OCI-LY7 (cell line): ENCODE measurements at regions not wholly inside any gene's neighbourhood (a gene's known extent, or its start where the extent isn't known, plus 50 kb on each side); places are given as distances from the start of the nearest gene placed in this dataset.
"Not testable (repeated sequence)": the region's sequence is repeated elsewhere in the genome, so short reads cannot be mapped to it uniquely, and the experiment has no call there.

Source experiments
- BruUV-seq: library from RNA; stranded (reverse); fragments of 400-500 nt; replicated peaks from 2 replicates; lab custom pipeline; 2021; lab: Mats Ljungman, UMichigan
- CTCF ChIA-PET: fragments of 300-600 bp; sonication (Branson Sonifier 250); formaldehyde crosslinking; loops from one replicate; lab custom pipeline; 2022; ENCODE audit warnings: antibody characterized with exemption; ENCODE audit not compliant: unreplicated experiment; lab: Charles Lee
- POLR2A ChIA-PET: fragments of 300-600 bp; sonication (Branson Sonifier 250); formaldehyde crosslinking; loops from one replicate; lab custom pipeline; 2022; ENCODE audit warnings: antibody characterized with exemption; lab: Charles Lee
- DNase-seq: peaks from one replicate; pipeline ENCODE4 v3.0.0-alpha.2; 2015; ENCODE audit warnings: low spot score
- H2AFZ ChIP-seq: fragments of 200-600 bp; sonication (generic), shearing (Covaris generic); 2 replicates; pipeline ENCODE4 v1.6.1; 2014; ENCODE audit warnings: mild to moderate bottlenecking, antibody characterized with exemption, low read length, moderate library complexity
- H3K27ac ChIP-seq: fragments of 200-600 bp; sonication (generic); 2 replicates; pipeline ENCODE4 v1.5.1; 2014; ENCODE audit warnings: mixed run types, low read depth, mild to moderate bottlenecking, moderate library complexity, low read length, inconsistent platforms; ENCODE audit not compliant: poor library complexity, severe bottlenecking
- H3K36me3 ChIP-seq: fragments of 200-600 bp; sonication (generic); 2 replicates; pipeline ENCODE4 v1.6.1; 2014; ENCODE audit warnings: mild to moderate bottlenecking, antibody characterized with exemption, low read length, moderate library complexity, mixed read lengths; ENCODE audit not compliant: insufficient read depth
- H3K4me1 ChIP-seq: fragments of 200-600 bp; sonication (generic); 2 replicates; pipeline ENCODE4 v1.5.1; 2014; ENCODE audit warnings: mild to moderate bottlenecking, low read length; ENCODE audit not compliant: insufficient read depth, poor library complexity, severe bottlenecking
- H3K4me2 ChIP-seq: fragments of 200-600 bp; sonication (generic); 2 replicates; pipeline ENCODE4 v1.6.1; 2014; ENCODE audit warnings: mild to moderate bottlenecking, low read length
- H3K4me3 ChIP-seq: fragments of 200-600 bp; sonication (generic); 2 replicates; pipeline ENCODE4 v1.5.1; 2014; ENCODE audit warnings: mild to moderate bottlenecking, low read depth, low read length; ENCODE audit not compliant: poor library complexity, severe bottlenecking
- H3K79me2 ChIP-seq: fragments of 200-600 bp; sonication (generic); 2 replicates; pipeline ENCODE4 v1.6.1; 2016; ENCODE audit warnings: low read depth, mild to moderate bottlenecking, low read length, moderate library complexity, mixed read lengths; ENCODE audit not compliant: insufficient read depth
- H3K9me2 ChIP-seq: fragments of 200-600 bp; sonication (generic); 2 replicates; pipeline ENCODE4 v1.6.1; 2016; ENCODE audit warnings: mild to moderate bottlenecking, low read length, mixed read lengths; ENCODE audit not compliant: insufficient read depth
- H3K9me3 ChIP-seq: fragments of 200-600 bp; sonication (generic); 2 replicates; pipeline ENCODE4 v1.6.1; 2014; ENCODE audit warnings: mild to moderate bottlenecking, mixed run types, low read length, mixed read lengths
- H4K20me1 ChIP-seq: fragments of 200-600 bp; sonication (generic); 2 replicates; pipeline ENCODE4 v1.6.1; 2014; ENCODE audit warnings: mild to moderate bottlenecking, antibody characterized with exemption, low read length, moderate library complexity, mixed read lengths; ENCODE audit not compliant: insufficient read depth
- CTCF ChIP-seq: fragments of 200-600 bp; sonication (generic); conservative IDR thresholded peaks from 2 replicates; pipeline ENCODE4 v1.5.1; 2014; ENCODE audit warnings: mild to moderate bottlenecking, antibody characterized with exemption, low read length, moderate library complexity, mixed read lengths
- EZH2phosphoT487 ChIP-seq: fragments of 200-600 bp; sonication (generic); IDR thresholded peaks from 2 replicates; pipeline ENCODE4 v1.6.1; 2018; ENCODE audit warnings: low read depth, borderline replicate concordance, mild to moderate bottlenecking, mixed run types, antibody characterized with exemption, low read length, moderate library complexity, mixed read lengths
- intact Hi-C: fragments of 100-400 bp; cut with micrococcal nuclease; formaldehyde crosslinking; loops from one replicate; pipeline ENCODE4 v1.10.0; 2022; ENCODE audit not compliant: unreplicated experiment

DNA sequence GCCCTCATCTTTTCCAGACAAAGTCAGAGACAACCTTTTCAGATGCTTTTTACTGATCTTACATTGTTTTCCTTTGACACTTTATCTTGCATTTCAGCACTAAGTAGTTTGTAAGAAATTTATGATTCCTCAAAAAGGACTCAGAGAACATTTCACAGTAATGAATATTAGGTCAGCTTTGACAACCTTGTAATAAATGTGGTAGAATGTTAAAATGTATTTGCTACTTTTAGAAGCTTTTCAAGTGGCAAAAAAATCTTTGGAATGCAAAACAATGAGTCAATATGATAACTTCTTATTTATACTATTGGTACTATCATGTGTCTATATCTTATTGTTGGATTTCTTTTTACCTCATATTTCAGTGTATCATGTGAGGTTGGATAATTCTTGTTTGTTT, 146.2 kb upstream of the FAT4 start:
- Histone ChIP-seq H3K9me2 (no peaks in the 10 kb centered on the region), H3K4me3 (no peak overlapping the region), H3K4me2 (no peak overlapping the region), H4K20me1 (no peaks in the 10 kb centered on the region), H3K9me3 (no peaks in the 10 kb centered on the region), H3K27ac (no peak overlapping the region), H3K36me3 (no peaks in the 10 kb centered on the region), H3K4me1 (no peaks in the 10 kb centered on the region), H3K79me2 (no peaks in the 10 kb centered on the region), H2AFZ (no peak overlapping the region)
- BruUV-seq = no TSS peak
- DNase-seq = no peak
- POLR2A ChIA-PET = no interaction called here
- intact Hi-C loops = no loop called here
- TF ChIP-seq CTCF = no peak
- TF ChIP-seq EZH2phosphoT487 = no peak
- CTCF ChIA-PET = no interaction called here

DNA sequence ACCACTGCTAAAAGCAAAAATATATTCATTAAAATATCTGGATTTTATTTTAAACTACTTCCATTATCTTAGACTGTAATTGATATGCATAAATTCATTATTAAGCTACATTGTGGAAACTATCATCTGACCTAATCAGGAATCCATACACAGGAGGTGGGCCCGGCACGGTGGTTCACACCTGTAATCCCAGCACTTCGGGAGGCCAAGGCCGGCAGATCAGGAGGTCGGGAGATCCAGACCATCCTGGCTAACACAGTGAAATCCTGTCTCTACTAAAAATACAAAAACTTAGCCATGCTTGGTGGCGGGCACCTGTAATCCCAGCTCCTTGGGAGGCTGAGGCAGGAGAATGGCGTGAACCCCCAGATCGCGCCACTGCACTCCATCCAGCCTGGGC, 148.7 kb upstream of the FAT4 start:
- H3K79me2 ChIP-seq, H3K27ac ChIP-seq, H3K36me3 ChIP-seq, BruUV-seq, H3K9me2 ChIP-seq, CTCF ChIA-PET, POLR2A ChIA-PET, H3K4me1 ChIP-seq, H3K4me3 ChIP-seq, H3K9me3 ChIP-seq, H3K4me2 ChIP-seq, intact Hi-C loops, H4K20me1 ChIP-seq, DNase-seq, H2AFZ ChIP-seq: not testable (repeated sequence)

DNA sequence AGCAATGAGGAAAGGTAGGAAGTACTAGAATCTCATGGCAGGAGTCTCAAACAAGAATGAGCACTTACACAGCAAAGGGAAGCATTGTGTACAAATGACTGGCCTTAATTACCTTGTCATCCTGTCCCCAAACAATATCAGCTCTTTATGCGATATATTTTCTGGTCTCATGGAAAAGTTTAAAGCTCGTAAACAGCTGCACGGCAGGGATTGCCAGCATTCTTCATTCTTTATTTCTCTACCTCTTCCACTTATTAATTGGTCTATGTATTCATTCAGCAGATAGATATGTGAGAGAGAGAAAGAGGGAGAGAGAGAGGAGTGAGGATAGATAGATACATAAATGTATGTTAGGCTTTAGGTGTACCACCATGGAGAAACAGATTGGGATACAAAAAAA, 155.8 kb upstream of the FAT4 start:
- ChIA-PET POLR2A (no interaction called here), CTCF (no interaction called here)
- Histone ChIP-seq H3K9me2 (no peaks in the 10 kb centered on the region), H3K4me3 (no peak overlapping the region), H3K79me2 (no peaks in the 10 kb centered on the region), H3K27ac (no peak overlapping the region), H3K36me3 (no peaks in the 10 kb centered on the region), H3K9me3 (no peaks in the 10 kb centered on the region), H2AFZ (no peak overlapping the region), H3K4me2 (no peak overlapping the region), H4K20me1 (no peaks in the 10 kb centered on the region), H3K4me1 (no peaks in the 10 kb centered on the region)
- intact Hi-C loops = no loop called here
- TF ChIP-seq CTCF (no peak), EZH2phosphoT487 (no peak)
- DNase-seq = no peak
- no TSS peak for BruUV-seq
